ENCODE measurements at regions not wholly inside any gene's neighbourhood (a gene's known extent, or its start where the extent isn't known, plus 50 kb on each side); places are given as distances from the start of the nearest gene placed in this dataset.

- DNase-seq, result no peak
Measured at GRCh38 chr5:104755806-104756205, 1193.2 kb upstream of the NUDT12 start.

GRCh38 chr5:104754311-104754995, 1191.9 kb upstream of the NUDT12 start:
- no peak for DNase-seq

- DNase-seq, result no peak
Measured at GRCh38 chr5:104751969-104752368, 1189.4 kb upstream of the NUDT12 start.

GRCh38 chr5:104739905-104740304, 1177.3 kb upstream of the NUDT12 start:
- DNase-seq, result no peak

- DNase-seq, result no peak
Measured at GRCh38 chr5:104739503-104739902, 1176.9 kb upstream of the NUDT12 start.

- DNase-seq, result no peak
Measured at GRCh38 chr5:104736073-104736472, 1173.5 kb upstream of the NUDT12 start.

- no peak for DNase-seq
Measured at GRCh38 chr5:104734046-104734445, 1171.5 kb upstream of the NUDT12 start.

- DNase-seq, result no peak
Measured at GRCh38 chr5:104733063-104733669, 1170.6 kb upstream of the NUDT12 start.

GRCh38 chr5:104731331-104731730, 1168.7 kb upstream of the NUDT12 start:
- no peak for DNase-seq

- no peak for DNase-seq
Measured at GRCh38 chr5:104708027-104708426, 1145.4 kb upstream of the NUDT12 start.

GRCh38 chr5:104706600-104706999, 1144.0 kb upstream of the NUDT12 start:
- DNase-seq, result no peak

- no peak for DNase-seq
Measured at GRCh38 chr5:104702212-104702611, 1139.6 kb upstream of the NUDT12 start.

GRCh38 chr5:104699438-104699837, 1136.8 kb upstream of the NUDT12 start:
- DNase-seq, result no peak

- no peak for DNase-seq
Measured at GRCh38 chr5:104661256-104661655, 1098.7 kb upstream of the NUDT12 start.

- DNase-seq, result no peak
Measured at GRCh38 chr5:104659497-104659896, 1096.9 kb upstream of the NUDT12 start.

GRCh38 chr5:104652271-104652861, 1089.8 kb upstream of the NUDT12 start:
- DNase-seq, result no peak

- DNase-seq, result no peak
Measured at GRCh38 chr5:104650313-104651055, 1087.9 kb upstream of the NUDT12 start.

GRCh38 chr5:104646416-104646815, 1083.8 kb upstream of the NUDT12 start:
- DNase-seq, result no peak

GRCh38 chr5:104643320-104643719, 1080.7 kb upstream of the NUDT12 start:
- no peak for DNase-seq

- DNase-seq, result no peak
Measured at GRCh38 chr5:104635227-104635626, 1072.6 kb upstream of the NUDT12 start.

- no peak for DNase-seq
Measured at GRCh38 chr5:104628911-104629310, 1066.3 kb upstream of the NUDT12 start.

- DNase-seq, result no peak
Measured at GRCh38 chr5:104626122-104626521, 1063.5 kb upstream of the NUDT12 start.

- no peak for DNase-seq
Measured at GRCh38 chr5:104612005-104612404, 1049.4 kb upstream of the NUDT12 start.

Data from stimulated activated CD4-positive, alpha-beta T cell treated with anti-CD3 and anti-CD28 coated beads, Interleukin-2, amount 100 ng/mL, for 24 hours (primary cell).